Activated CD4-positive, alpha-beta T cell treated with anti-CD3 and anti-CD28 coated beads, Interleukin-2, Interleukin-4, amounts not matched to agents 100 ng/mL and 50 ng/mL, durations not matched to agents 16 hours and 8 hours (primary cell): ENCODE measurements at regions not wholly inside any gene's neighbourhood (a gene's known extent, or its start where the extent isn't known, plus 50 kb on each side); places are given as distances from the start of the nearest gene placed in this dataset.

Experiments
- DNase-seq: peaks from one replicate; pipeline ENCODE4 v3.0.0-alpha.2; 2020; ENCODE audit warnings: low spot score

GRCh38 chr11:116598556-116598955, 174.2 kb downstream of the BUD13 start:
- DNase-seq, result no peak

DNA sequence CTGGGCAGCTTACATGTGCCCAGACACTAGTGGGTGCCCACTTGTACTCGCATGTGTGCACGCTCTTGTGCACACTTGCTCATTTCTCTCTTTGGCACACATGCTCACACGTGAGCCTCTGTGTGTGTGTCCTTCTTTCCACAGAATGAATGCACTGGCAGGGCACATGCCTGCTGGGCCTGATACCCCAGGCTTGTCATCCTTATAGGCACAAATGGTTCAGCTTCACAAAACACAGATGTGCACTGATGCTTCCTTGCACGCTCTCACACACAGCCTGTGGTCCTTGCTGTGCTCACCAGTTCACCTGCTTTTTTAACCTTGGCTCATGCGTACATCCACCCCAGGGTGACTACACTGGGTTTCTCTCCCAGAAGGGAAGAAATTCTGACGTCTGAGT, 174.8 kb downstream of the BUD13 start:
- no peak for DNase-seq

- no peak for DNase-seq
These were observed 176.2 kb downstream of the BUD13 start for GRCh38 chr11:116596346-116597260.

- DNase-seq, result no peak
These were observed 177.4 kb downstream of the BUD13 start for GRCh38 chr11:116595305-116595880.

DNA sequence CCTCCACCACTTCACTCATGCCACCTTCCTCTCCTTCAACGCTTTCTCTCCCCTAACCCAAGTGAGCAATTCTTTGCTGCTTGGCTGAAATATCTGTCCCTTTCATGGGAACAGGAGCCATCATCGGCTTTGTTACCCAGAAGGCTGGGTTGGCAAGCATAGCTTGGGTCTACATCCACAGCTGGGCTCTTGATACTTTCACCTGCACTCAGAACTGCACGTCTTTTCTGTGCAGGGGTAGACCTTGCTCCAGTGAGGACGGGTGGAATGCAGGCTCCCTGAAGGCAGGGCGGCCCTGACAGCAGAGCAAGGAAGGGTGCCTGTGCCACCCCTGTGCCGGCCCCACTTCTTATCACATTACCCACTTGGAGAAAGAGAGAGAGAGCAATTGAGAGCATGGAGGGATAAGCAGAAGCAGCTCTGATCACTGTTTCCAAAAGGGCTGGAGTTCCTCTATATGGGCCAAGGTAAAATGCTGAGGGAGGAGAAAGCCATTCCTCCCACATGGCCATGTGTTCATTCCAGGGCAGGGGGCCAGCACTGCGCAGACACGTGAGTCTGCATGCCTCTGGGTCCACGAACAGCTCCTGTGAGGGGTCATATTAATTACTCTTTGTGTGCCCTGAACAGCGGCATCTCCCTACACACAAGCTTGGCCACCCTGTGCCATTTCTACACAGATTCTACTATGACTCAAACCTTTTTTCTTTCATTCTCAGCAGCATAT, 181.8 kb downstream of the BUD13 start:
- no peak for DNase-seq

DNA sequence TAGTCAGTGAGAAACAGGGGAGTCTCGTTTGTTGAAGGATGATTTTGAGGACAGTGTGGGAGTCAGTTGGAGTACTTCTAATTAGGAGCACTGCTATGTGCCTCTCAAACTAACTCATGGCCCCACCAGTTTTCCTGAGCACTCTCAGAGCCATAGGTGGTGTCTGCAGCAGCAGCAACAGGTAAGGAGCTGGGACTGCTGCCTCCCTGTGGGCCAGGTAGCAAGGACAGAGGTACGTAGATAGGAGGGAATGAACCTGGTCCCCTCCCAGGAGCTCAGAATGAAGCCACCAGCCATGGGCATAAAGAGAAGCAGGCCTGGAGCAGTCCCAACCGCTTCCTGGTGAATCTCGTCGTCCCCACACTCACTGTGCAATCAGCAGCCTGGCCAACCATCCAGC, 183.4 kb downstream of the BUD13 start:
- DNase-seq, result no peak

DNA sequence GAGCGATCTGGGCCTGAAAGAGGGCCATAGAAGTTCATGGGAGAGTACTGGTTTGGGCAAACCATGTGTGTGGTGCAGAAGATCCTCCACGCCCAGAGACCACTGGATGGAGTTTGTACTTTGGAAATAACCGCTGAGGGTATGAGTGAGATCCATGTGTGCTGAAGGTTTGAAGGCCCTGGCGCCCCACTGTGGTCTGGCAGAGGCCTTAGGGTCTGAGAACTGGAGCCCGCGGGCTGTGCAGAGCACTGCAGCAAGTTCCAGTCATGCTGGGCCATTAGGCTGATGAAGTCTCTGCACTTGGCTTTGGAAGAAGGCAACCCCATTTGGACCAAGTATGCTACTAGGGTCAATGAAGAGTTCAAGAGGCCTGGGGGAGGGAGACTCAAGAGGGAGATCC, 186.4 kb downstream of the BUD13 start:
- no peak for DNase-seq

DNA sequence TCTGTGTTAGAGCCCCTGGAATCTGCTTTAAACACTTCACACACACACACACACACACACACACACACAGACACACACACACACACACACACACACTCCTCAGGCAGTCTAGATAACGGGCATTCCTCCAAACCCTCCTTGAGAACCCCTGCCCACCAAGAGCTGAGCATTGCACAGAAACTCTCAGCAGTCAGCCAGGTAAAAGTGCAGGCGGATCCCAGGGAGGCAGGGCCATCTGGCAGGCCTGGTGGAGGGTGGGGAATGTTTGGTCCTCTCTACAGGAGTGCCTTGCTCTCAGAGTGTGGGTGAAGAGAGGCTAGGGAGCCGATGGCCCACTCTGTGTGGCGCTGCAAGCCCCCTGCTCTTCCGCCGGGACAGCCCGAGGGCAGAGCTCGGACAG, 190.2 kb downstream of the BUD13 start:
- DNase-seq, result no peak

GRCh38 chr11:116581349-116581748, 191.4 kb downstream of the BUD13 start:
- no peak for DNase-seq

GRCh38 chr11:116580799-116581198, 192.0 kb downstream of the BUD13 start:
- DNase-seq, result no peak

GRCh38 chr11:116579857-116580727, 192.7 kb downstream of the BUD13 start:
- no peak for DNase-seq

DNA sequence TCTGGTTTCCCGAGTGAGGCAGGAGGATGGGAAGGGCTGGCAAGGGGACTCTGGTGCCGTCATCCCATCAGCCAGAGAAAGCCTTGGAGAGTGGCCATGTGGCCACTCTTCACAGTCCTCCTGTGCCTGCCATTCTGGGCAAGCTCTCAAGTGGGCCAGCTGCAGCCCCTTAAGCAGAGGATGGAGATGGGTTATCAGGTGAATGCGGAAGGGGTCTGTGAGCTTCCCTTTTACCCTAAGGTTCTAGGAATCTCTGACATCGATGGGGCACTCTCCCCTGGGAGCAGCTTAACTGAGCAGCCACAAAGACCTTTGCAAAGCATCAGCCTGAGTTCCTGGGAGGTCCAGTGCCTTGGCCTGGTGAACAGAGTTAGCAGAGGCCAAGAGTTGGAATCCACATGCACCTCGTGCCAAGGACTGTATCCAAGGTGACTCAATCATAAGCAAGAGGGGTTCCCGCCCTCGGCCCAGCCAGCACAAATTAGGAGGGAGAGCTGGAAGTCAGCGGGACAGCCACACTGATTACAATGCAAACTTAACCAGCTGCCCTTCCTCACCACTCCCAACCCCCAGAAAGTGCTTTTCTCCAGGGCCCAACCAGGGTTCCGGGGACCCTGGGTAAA, 193.6 kb downstream of the BUD13 start:
- no peak for DNase-seq

- no peak for DNase-seq
These were observed 194.8 kb downstream of the BUD13 start for GRCh38 chr11:116577956-116578355.

- DNase-seq, result no peak
These were observed 195.5 kb downstream of the BUD13 start for GRCh38 chr11:116577273-116577672.

DNA sequence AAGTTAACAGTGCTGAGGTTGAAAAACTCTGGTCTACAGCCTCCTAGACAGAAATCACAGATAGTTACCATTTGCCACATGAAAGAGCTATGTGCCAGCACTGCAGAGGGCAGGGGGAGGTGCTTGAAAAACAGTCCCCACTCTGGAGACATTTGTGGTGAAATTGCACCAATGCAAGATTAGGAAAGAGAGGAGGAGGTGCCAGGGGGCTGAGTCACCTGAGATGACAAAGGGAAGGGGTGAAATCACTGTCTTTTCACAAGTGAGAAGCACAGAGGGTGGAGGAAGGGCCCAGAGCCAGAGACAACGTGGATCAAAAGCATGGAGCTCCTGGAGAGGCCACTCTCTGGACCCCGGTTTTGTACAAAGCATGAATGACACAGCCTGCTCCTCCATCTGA, 196.3 kb downstream of the BUD13 start:
- no peak for DNase-seq

DNA sequence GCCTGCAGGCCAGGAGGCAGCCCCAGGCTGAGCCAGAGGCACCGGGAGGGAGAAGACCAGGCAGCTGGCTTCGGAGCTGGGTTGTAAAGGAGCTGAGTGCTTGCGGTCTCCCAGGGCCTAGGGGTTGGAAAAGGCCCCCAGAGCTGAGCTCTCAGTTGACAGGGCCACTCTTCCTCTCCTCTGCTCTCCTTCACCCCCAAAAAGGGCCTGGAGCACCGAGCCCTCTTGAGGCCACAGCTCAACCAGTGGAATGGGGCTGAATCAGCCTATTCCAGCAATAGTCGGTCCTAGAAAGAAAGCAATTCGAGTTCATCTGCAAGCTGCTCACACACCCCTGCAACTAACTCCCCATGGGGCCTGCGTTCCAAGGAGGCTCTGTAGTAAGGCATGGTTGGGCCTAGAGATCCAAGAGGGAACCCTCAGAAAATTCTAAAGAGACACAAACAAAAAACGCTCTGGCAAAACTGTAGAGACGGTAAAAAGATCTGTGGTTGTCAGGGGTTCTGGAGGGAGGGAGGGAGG, 205.0 kb downstream of the BUD13 start:
- DNase-seq, result no peak

DNA sequence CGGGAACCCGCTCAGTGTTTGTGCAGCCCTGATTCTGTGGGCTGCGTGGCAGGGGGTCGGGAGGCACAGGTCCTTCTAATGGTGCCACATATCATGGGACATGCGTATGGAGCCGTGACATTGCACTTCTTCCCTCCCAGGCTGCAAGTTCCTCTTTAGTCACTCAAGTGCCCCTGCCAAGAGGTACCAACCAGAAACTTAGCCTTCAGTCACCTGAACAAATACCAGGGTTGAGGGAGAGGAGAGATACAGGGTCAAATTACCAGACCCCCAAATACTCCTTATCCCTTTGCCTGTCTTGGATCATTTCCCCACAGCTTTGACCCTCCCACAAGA, 209.1 kb downstream of the BUD13 start:
- DNase-seq, result no peak

GRCh38 chr11:116563028-116563711, 209.6 kb downstream of the BUD13 start:
- DNase-seq, result no peak

GRCh38 chr11:116560589-116560988, 212.2 kb downstream of the BUD13 start:
- no peak for DNase-seq

DNA sequence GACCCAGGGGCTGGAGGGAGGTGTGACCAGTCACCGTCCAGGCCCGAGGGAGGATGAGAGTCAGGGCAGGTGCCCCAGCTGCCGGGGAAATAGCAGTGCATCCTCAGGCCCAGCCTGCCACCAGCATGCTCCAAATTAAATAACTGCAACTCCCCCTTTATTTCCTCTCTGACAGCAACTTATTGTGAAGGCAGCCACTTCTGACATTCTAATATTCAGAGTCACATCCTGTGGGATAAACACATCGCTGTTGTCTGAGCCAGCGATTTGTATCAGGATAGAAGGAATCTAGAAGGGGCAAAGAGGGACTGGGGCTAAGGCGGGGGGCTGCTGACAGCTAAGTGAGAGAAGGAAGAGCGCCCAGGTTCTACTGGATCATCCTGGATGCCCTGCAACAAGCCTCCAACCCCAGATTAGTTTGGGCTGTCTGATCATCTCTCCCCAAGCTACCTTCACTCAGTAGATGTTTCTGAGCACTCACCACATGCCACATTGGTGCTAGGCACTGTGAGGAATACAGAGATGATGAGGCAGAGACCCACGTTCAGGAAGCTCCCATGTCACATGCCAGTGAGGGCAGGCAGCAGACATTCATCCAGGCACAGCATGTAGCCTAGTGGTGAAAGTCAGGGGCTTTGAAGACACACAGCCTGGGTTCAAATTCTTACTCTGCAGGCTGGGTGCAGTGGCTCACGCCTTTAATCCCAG, 214.1 kb downstream of the BUD13 start:
- no peak for DNase-seq
